Skeletal muscle satellite cell (primary cell): ENCODE measurements at regions not wholly inside any gene's neighbourhood (a gene's known extent, or its start where the extent isn't known, plus 50 kb on each side); places are given as distances from the start of the nearest gene placed in this dataset.

Experiments used
- H3K27me3 ChIP-seq: 2 replicates; pipeline ENCODE4 v1.7.0; 2013; ENCODE audit warnings: low read length; ENCODE audit not compliant: control insufficient read depth, insufficient read depth
- H3K36me3 ChIP-seq: 2 replicates; pipeline ENCODE4 v1.7.0; 2013; ENCODE audit warnings: mild to moderate bottlenecking, control low read depth, low read length; ENCODE audit not compliant: insufficient read depth
- H3K4me1 ChIP-seq: 2 replicates; pipeline ENCODE4 v1.7.0; 2013; ENCODE audit warnings: low read length; ENCODE audit not compliant: control insufficient read depth, insufficient read depth
- H3K4me2 ChIP-seq: 2 replicates; pipeline ENCODE4 v1.7.0; 2013; ENCODE audit warnings: mild to moderate bottlenecking, low read length
- H3K4me3 ChIP-seq: 2 replicates; pipeline ENCODE4 v1.7.0; 2013; ENCODE audit warnings: low read length
- H3K9ac ChIP-seq: 2 replicates; pipeline ENCODE4 v1.7.0; 2013; ENCODE audit warnings: mild to moderate bottlenecking, low read depth, low read length, moderate library complexity
- H3K9me3 ChIP-seq: replicated peaks from 2 replicates; pipeline ENCODE4 v1.7.0; 2013; ENCODE audit warnings: mild to moderate bottlenecking, control low read depth, low read length

DNA sequence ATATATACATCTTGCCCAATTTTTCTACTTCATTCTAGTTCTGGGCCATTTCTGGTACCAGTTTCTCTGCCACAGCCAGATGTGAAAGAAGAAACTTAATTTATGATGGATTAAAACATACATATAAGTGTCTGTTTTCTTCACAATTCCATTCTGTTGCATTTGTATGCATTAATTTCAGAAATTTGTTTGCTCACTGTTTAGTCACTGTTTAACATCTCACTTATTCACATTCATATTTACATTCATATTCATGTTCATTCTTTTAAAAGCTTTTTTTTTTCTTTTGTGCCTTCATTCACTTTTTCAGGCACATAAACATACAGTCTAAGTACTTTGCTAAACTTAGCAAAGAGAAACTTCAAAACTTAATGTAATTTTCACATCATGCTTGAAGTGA is 684.0 kb upstream of the CDH9 start:
- Histone ChIP-seq H3K36me3 (no peaks in the 10 kb centered on the region), H3K9me3 (no peaks in the 10 kb centered on the region), H3K4me1 (no peaks in the 10 kb centered on the region), H3K4me3 (no peak overlapping the region), H3K27me3 (no peaks in the 10 kb centered on the region), H3K4me2 (no peak overlapping the region), H3K9ac (no peak overlapping the region)

DNA sequence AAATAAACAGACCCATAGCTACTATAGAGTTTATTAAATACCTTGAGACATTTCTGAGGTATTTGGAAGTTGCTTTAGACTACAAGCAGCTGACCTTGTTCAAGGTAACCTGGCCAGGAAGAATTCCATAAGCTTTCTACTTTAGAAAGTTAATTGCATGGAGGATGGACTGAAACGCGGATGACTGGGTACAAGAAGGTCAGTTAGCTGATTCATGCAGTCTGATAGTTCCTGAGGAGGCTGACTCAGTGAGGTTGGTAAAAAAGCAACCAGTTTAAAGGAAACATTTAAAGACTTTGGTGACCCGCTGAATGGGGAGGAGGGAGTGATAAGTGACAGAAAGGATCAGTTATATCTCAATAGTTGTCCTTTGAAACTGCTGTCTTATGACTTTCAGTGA is 670.1 kb upstream of the CDH9 start:
- Histone ChIP-seq H3K4me1 (no peaks in the 10 kb centered on the region), H3K4me2 (no peak overlapping the region), H3K9ac (no peak overlapping the region), H3K9me3 (peaks cover 2% of the 10 kb centered on the region), H3K4me3 (no peak overlapping the region), H3K27me3 (no peaks in the 10 kb centered on the region), H3K36me3 (no peaks in the 10 kb centered on the region)

DNA sequence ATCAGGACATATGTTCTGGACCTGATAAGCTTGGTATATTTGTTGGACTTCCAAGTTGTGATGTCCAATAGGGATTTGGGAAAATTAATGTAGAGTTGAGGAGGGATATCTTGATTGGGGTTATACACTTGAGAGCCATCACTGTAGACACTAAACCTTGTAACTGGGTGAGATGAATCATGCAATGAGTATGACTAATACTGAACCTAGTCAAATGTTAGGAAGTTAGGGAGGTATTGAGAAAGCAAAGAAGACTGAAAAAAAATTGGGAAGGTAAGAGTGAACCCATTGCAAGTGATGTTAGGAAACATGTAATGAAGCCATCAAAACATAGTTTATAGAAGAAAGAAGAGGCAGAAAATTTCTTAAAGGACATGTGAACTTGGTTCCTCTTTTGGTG is 668.4 kb upstream of the CDH9 start:
- H3K4me3 ChIP-seq: no peak overlapping the region
- no peaks in the 10 kb centered on the region for H3K36me3 ChIP-seq

DNA sequence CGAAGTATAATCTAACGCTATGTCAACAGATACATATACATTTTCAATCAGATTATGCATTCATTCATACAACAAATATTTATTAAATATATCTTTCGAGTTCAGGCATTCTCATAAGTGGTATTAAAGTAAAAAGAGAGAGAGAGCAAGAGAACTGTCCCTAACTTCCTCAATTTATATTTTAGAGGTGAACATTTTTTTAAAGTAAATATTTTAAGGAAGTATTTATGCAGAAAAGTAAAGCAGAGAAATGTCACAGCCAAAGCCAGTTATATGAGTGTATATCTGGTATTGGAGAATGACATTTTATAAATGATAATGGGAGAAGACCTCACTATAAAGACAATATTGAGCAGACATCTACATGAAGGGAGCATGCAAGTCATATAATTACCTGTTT is 667.3 kb upstream of the CDH9 start:
- Histone ChIP-seq H3K36me3 (no peaks in the 10 kb centered on the region), H3K4me3 (no peak overlapping the region), H3K9ac (no peak overlapping the region), H3K27me3 (no peaks in the 10 kb centered on the region), H3K9me3 (peaks cover 9% of the 10 kb centered on the region), H3K4me1 (no peaks in the 10 kb centered on the region), H3K4me2 (no peak overlapping the region)

More for the DNA sequence above, 668.4 kb upstream of the CDH9 start:
- Histone ChIP-seq H3K9ac (no peak overlapping the region), H3K27me3 (no peaks in the 10 kb centered on the region), H3K4me1 (no peaks in the 10 kb centered on the region), H3K9me3 (peaks cover 9% of the 10 kb centered on the region), H3K4me2 (no peak overlapping the region)

DNA sequence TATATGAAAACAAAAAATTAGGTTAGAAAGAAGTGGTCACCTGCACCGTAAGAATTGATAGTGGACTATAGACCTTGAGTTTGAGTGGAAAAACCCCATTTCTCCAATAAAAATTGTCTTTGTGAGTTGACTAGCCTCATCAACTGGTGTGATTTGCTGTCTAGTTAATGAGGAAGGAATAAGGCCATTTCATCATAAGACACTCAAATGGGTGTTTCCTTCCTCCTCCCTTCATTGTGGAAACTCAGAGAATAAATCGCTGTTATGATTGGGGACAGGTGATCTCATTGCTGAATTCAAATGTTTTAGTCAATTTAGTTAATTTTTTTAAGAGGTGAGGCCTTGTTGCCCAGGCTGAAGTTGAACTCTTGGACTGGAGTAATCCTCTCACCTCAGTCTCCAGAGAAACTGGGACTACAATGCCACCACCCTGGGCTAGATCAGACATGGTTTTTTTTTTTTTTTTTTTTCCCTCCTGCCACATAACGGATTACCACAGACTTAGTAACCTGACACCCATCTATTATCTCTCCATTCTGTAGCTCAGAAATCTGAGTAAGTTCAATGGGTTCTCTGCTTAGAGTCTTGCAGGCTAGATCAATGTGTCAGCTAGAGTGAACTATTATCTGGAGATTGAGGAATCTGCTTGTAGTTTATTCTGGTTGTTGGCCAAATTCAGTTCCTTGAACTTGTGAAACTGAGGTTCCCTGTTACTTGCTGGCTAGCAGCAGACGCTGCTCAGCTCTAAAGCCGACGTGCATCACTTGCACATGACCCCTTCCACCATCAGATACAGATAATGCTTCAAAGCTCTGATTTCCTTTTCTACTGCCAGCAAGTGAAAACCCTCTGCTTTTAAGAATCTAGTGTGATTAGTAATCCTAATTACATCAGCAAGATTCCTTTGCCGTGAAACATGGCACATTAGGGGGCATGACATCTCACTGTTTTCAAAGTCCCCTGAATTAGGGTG is 663.8 kb upstream of the CDH9 start:
- Histone ChIP-seq H3K9ac (no peak overlapping the region), H3K4me1 (no peaks in the 10 kb centered on the region), H3K4me3 (no peak overlapping the region), H3K27me3 (no peaks in the 10 kb centered on the region), H3K36me3 (no peaks in the 10 kb centered on the region), H3K9me3 (peaks cover 9% of the 10 kb centered on the region), H3K4me2 (no peak overlapping the region)

DNA sequence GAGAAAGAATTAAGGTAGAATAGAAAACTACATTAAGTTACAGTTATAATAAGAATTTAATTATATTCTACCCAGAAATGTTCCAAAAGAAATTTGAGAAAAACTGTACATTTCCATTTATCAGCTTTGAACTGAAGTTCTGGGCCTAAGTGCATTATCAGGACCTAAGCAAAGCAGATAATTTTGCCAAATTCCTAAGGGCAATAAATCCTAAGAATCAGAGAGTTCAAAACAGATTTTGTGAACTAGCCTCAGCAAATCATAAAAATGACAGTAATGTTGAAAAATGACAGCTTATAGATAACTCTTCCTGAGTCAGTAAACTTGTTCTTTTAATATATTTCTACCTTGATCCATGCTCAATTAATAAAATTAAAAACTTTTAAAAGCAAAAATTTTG is 662.1 kb upstream of the CDH9 start:
- no peaks in the 10 kb centered on the region for H3K27me3 ChIP-seq
- H3K36me3 ChIP-seq: no peaks in the 10 kb centered on the region
- H3K4me2 ChIP-seq: no peak overlapping the region
- no peak overlapping the region for H3K9ac ChIP-seq
- peaks cover 7% of the 10 kb centered on the region for H3K9me3 ChIP-seq
- H3K4me3 ChIP-seq: no peak overlapping the region
- H3K4me1 ChIP-seq: no peaks in the 10 kb centered on the region

DNA sequence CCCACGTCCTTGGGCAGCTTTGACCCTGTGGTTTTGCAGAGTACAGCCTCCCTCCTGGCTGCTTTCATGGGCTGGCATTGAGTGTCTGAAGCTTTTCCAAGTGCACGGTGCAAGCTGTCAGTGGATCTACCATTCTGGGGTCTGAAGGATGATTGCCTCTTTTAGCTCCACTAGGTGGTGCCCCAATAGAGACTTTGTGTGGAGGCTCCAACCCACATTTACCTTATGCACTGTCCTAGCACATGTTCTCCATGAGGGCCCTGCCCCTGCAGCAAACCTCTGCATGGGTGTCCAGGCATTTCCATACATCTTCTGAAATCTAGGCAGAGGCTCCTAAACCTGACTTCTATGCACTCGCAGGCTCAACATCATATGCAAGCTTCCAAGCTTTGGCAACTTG is 644.2 kb upstream of the CDH9 start:
- Histone ChIP-seq H3K4me3 (no peak overlapping the region), H3K9ac (no peak overlapping the region), H3K4me1 (no peaks in the 10 kb centered on the region), H3K36me3 (no peaks in the 10 kb centered on the region), H3K4me2 (no peak overlapping the region), H3K27me3 (no peaks in the 10 kb centered on the region), H3K9me3 (peaks cover 3% of the 10 kb centered on the region)

DNA sequence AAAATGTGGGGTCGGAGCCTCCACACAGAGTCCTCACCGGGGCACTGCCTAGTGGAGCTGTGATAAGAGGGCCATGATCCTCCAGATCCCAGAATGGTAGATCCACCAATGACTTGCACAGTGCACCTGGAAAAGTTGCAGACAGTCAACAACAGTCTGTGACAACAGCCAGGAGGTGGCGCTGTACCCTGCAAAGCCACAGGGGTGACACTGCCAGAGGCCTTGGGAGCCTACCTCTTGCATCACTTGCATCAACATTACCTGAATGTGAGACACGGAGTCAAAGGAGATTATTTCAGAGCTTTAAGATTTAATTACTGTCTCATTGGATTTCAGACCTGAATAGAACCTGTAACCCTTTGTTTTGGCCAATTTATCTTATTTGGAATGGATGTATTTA is 614.1 kb upstream of the CDH9 start:
- H3K9ac ChIP-seq: no peak overlapping the region
- H3K4me2 ChIP-seq: no peak overlapping the region
- no peaks in the 10 kb centered on the region for H3K27me3 ChIP-seq
- H3K4me3 ChIP-seq: no peak overlapping the region
- no peaks in the 10 kb centered on the region for H3K4me1 ChIP-seq
- H3K36me3 ChIP-seq: no peaks in the 10 kb centered on the region
- peaks cover 4% of the 10 kb centered on the region for H3K9me3 ChIP-seq

DNA sequence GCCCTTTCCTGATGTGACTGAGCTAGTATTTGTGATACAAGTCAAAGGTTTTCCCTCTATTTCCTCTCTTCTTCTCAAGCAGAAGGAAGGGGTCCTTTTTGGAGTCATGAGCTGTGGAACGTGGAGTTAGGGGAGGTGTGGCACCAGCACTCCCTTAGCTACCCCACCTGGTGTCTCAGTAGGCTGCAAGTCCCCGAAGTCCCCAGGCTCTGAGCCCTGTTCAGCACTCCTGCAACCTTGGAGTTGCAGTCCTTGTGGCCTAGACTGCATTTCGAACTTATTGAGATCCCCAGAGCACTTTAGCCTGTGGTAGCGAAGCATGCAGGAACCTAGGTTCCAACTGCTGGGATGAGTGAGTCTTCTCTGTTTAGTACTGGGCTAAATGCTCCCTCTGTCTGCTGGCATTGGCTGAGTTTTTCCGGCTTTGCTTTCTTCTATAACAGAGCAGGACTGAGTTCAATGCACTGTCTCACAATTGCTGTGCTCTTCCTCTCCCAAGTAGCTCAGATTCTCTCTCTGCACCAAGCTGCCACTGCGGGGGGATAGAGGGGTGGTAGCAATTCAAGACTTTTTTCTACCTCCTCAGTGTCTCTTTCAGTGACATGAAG is 600.7 kb upstream of the CDH9 start:
- no peak overlapping the region for H3K4me3 ChIP-seq
- H3K9me3 ChIP-seq: peaks cover under 1% of the 10 kb centered on the region
- no peak overlapping the region for H3K9ac ChIP-seq
- H3K4me2 ChIP-seq: no peak overlapping the region
- no peaks in the 10 kb centered on the region for H3K27me3 ChIP-seq
- H3K4me1 ChIP-seq: no peaks in the 10 kb centered on the region
- H3K36me3 ChIP-seq: no peaks in the 10 kb centered on the region

DNA sequence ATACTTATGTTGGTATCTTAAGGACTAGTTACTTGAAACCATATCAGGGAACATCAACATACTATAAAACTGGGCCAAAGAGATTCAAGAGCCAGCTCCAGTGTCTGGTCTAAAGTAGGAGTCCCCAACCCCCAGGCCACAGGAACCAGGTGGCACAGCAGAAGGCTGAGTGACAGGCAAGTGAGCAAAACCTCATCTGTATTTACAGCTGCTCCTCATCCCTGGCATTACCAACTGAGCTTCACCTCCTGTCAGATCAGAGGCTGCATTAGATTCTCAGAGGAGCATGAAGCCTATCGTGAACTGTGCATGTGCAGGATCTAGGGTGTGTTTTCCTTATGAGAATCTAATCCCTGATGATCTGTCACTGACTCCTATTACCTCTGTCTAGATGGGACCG is 581.6 kb upstream of the CDH9 start:
- Histone ChIP-seq H3K4me3 (no peak overlapping the region), H3K27me3 (no peaks in the 10 kb centered on the region), H3K4me1 (no peaks in the 10 kb centered on the region), H3K9ac (no peak overlapping the region), H3K36me3 (no peaks in the 10 kb centered on the region), H3K9me3 (peaks cover 8% of the 10 kb centered on the region), H3K4me2 (no peak overlapping the region)

DNA sequence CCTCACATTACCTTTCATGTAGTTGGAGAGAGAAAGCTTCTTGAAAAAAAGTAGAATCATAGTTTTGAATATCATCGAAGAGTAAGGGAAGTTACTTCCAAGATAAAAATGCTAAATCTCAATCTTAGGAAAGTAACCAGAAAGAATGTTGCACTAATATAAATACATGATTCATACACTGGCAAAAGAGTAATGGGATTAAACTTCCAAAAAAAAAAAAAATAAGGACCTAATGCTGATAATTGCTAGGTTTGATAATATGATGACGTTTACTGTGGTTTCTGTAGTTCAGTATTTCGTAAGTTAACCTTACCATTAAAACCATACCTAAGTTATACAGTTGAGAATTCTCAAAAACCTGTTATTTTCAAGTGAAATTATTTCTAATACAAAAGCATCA is 573.8 kb upstream of the CDH9 start:
- no peaks in the 10 kb centered on the region for H3K36me3 ChIP-seq
- no peaks in the 10 kb centered on the region for H3K4me1 ChIP-seq
- H3K4me2 ChIP-seq: no peak overlapping the region
- H3K9me3 ChIP-seq: peaks cover 3% of the 10 kb centered on the region
- H3K4me3 ChIP-seq: no peak overlapping the region
- H3K27me3 ChIP-seq: no peaks in the 10 kb centered on the region
- no peak overlapping the region for H3K9ac ChIP-seq

DNA sequence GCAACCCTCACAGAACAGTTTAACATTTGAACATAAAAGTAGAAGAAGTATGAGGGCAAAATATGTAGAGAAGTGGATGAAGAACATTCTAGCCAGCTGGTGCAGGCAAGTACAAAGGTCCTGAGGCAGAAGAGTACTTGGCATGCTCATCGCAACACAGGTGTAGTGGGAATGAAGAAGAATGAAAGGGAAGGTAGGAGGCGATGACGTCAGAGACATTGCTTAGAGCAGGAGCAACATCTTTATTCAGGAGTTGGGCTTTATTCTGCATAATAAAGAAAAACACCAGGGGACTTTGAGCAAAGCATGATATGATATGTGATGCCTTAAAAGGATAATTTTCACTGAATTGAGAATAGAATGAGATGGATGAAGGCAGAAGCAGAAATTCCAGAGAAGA is 570.6 kb upstream of the CDH9 start:
- peaks cover 3% of the 10 kb centered on the region for H3K9me3 ChIP-seq
- H3K4me1 ChIP-seq: no peaks in the 10 kb centered on the region
- no peaks in the 10 kb centered on the region for H3K27me3 ChIP-seq
- no peak overlapping the region for H3K9ac ChIP-seq
- H3K36me3 ChIP-seq: no peaks in the 10 kb centered on the region
- no peak overlapping the region for H3K4me3 ChIP-seq
- no peak overlapping the region for H3K4me2 ChIP-seq
